ENCODE measurements at regions not wholly inside any gene's neighbourhood (a gene's known extent, or its start where the extent isn't known, plus 50 kb on each side); places are given as distances from the start of the nearest gene placed in this dataset.

DNA sequence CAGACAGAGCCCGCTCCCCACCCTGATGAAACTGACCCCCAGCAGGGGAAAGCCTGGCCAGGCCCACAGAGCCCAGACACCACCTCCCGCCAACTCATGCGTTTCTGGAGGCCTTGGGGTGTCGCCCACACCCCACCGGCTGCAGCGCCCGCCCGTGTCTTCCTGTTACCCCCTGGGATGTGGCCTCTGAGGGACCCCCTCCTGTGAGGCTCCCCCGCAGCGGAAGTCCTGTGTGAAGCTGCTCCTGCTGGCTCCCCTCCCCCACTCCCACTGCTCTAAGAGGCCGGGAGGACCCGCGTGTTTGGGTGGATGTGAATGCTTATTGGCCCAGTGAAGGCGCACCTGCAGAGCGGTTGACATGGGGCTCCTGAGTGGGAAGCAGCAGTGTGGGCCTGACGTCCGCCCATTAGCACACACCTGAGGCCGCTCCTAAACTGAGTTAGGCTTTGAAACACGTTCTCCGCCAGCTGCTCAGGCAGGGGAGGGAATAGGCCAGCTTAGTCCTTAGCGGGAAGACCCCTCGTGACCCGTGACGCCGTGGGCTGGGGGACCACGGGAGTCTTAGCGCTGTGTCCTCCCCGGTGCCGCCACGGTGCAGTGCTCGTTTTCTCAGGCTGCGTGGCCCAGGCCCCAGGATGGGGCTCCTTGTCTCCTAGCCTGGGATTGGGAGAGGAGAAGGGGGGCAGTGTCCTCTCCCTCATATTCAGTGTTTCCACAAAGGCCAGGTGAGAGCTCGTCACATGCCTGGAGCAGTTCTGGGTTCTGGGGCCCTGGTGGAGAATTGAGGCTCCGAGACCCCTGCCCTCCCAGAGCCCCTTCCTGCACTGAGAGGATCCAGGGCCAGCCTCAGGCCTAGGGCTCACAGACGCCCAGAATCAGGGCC, 323.4 kb upstream of the SFSWAP start:
- TF ChIP-seq FOXP2 (optimal IDR thresholded peaks at IDR 0.05; ENCODE audit: borderline replicate concordance, extremely low read depth, extremely low read length, insufficient read depth) = no peak
- no peak for TF ChIP-seq SIN3A (IDR thresholded peaks at IDR 0.05; ENCODE audit: borderline replicate concordance, insufficient read depth, low read length)
- TF ChIP-seq POLR2AphosphoS5 (IDR thresholded peaks at IDR 0.05; ENCODE audit: low read depth, low read length) = no peak
- no peak for TF ChIP-seq TAF1 (IDR thresholded peaks at IDR 0.05; ENCODE audit: borderline replicate concordance, insufficient read depth, low read length)
- TF ChIP-seq, protein P1, sequence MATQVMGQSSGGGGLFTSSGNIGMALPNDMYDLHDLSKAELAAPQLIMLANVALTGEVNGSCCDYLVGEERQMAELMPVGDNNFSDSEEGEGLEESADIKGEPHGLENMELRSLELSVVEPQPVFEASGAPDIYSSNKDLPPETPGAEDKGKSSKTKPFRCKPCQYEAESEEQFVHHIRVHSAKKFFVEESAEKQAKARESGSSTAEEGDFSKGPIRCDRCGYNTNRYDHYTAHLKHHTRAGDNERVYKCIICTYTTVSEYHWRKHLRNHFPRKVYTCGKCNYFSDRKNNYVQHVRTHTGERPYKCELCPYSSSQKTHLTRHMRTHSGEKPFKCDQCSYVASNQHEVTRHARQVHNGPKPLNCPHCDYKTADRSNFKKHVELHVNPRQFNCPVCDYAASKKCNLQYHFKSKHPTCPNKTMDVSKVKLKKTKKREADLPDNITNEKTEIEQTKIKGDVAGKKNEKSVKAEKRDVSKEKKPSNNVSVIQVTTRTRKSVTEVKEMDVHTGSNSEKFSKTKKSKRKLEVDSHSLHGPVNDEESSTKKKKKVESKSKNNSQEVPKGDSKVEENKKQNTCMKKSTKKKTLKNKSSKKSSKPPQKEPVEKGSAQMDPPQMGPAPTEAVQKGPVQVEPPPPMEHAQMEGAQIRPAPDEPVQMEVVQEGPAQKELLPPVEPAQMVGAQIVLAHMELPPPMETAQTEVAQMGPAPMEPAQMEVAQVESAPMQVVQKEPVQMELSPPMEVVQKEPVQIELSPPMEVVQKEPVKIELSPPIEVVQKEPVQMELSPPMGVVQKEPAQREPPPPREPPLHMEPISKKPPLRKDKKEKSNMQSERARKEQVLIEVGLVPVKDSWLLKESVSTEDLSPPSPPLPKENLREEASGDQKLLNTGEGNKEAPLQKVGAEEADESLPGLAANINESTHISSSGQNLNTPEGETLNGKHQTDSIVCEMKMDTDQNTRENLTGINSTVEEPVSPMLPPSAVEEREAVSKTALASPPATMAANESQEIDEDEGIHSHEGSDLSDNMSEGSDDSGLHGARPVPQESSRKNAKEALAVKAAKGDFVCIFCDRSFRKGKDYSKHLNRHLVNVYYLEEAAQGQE (IDR thresholded peaks at IDR 0.05; ENCODE audit: insufficient read depth in 1 of 2, low read depth in 2 of 2, low read length in 2 of 2) = no peak

- TF ChIP-seq SIN3A (IDR thresholded peaks at IDR 0.05; ENCODE audit: borderline replicate concordance, insufficient read depth, low read length) = no peak
- TF ChIP-seq, protein P1 (IDR thresholded peaks at IDR 0.05; ENCODE audit: insufficient read depth in 1 of 2, low read depth in 2 of 2, low read length in 2 of 2) = no peak
Observed at GRCh38 chr12:131389054-131390013, 321.6 kb upstream of the SFSWAP start.

- no peak for TF ChIP-seq SIN3A (IDR thresholded peaks at IDR 0.05; ENCODE audit: borderline replicate concordance, insufficient read depth, low read length)
- TF ChIP-seq, protein P1 (IDR thresholded peaks at IDR 0.05; ENCODE audit: insufficient read depth in 1 of 2, low read depth in 2 of 2, low read length in 2 of 2) = peak; percentile 67 to 92
Observed at GRCh38 chr12:131390412-131391334, 320.2 kb upstream of the SFSWAP start.

GRCh38 chr12:131391399-131391798, 319.5 kb upstream of the SFSWAP start:
- TF ChIP-seq, protein P1 (IDR thresholded peaks at IDR 0.05; ENCODE audit: insufficient read depth in 1 of 2, low read depth in 2 of 2, low read length in 2 of 2) = no peak
- no peak for TF ChIP-seq FOXP2 (optimal IDR thresholded peaks at IDR 0.05; ENCODE audit: borderline replicate concordance, extremely low read depth, extremely low read length, insufficient read depth)
- TF ChIP-seq POLR2AphosphoS5 (IDR thresholded peaks at IDR 0.05; ENCODE audit: low read depth, low read length) = no peak
- TF ChIP-seq TAF1 (IDR thresholded peaks at IDR 0.05; ENCODE audit: borderline replicate concordance, insufficient read depth, low read length) = no peak
- no peak for TF ChIP-seq SIN3A (IDR thresholded peaks at IDR 0.05; ENCODE audit: borderline replicate concordance, insufficient read depth, low read length)

Data from PFSK-1 (cell line).